HEK293 (cell line): ENCODE measurements at regions not wholly inside any gene's neighbourhood (a gene's known extent, or its start where the extent isn't known, plus 50 kb on each side); places are given as distances from the start of the nearest gene placed in this dataset.

ENCODE experiments used
- CTCF ChIA-PET: fragments of 350-600 bp; formaldehyde crosslinking; extraction: SDS; loops from one replicate; lab custom pipeline; 2021; ENCODE audit warnings: antibody characterized with exemption; lab: Yijun Ruan, JAX
- POLR2A ChIA-PET: fragments of 300-600 bp; formaldehyde crosslinking; extraction: SDS; loops from one replicate; lab custom pipeline; 2020; ENCODE audit warnings: antibody characterized with exemption, inconsistent platforms; lab: Yijun Ruan, JAX
- H3K27ac ChIP-seq: fragments of 200-500 bp; sonication (Bioruptor generic); 2 replicates; pipeline ENCODE4 v1.5.1; 2014; ENCODE audit warnings: low read depth, low read length, control low read depth, inconsistent platforms; ENCODE audit errors: extremely low read depth
- H3K36me3 ChIP-seq, 2 experiments: fragments of 200-500 bp in 1 of 2; sonication (Bioruptor generic) in 1 of 2; 1 replicate in 1 of 2; 2 replicates in 1 of 2; pipeline ENCODE4 v1.5.1; 2014 to 2017; ENCODE audit warnings: inconsistent platforms in 2 of 2, low read length in 2 of 2; ENCODE audit not compliant: control insufficient read depth in 2 of 2, insufficient read depth in 1 of 2
- H3K4me1 ChIP-seq: fragments of 200-500 bp; sonication (Bioruptor generic); 2 replicates; pipeline ENCODE4 v1.5.1; 2014; ENCODE audit warnings: mild to moderate bottlenecking, low read length, inconsistent platforms; ENCODE audit not compliant: control insufficient read depth, insufficient read depth
- H3K4me3 ChIP-seq: 2 replicates; pipeline ENCODE4 v1.5.1; 2011; ENCODE audit warnings: low read depth, mild to moderate bottlenecking, control low read depth, low read length, moderate library complexity
- H3K9me3 ChIP-seq: fragments of 200-500 bp; sonication (Bioruptor generic); 2 replicates; pipeline ENCODE4 v1.5.1; 2014; ENCODE audit warnings: low read depth, low read length, inconsistent platforms; ENCODE audit not compliant: control insufficient read depth, insufficient read depth
- ATF2 ChIP-seq: fragments of 450-650 bp; formaldehyde crosslinking; IDR thresholded peaks from 2 replicates; pipeline ENCODE4 v1.5.1; 2016; ENCODE audit warnings: missing biosample characterization, missing genetic modification characterization, low read depth
- FEZF1 ChIP-seq: fragments of 450-650 bp; formaldehyde crosslinking; IDR thresholded peaks from 2 replicates; pipeline ENCODE4 v1.5.1; 2016; ENCODE audit warnings: missing biosample characterization, missing genetic modification characterization
- GLI2 ChIP-seq: fragments of 450-650 bp; formaldehyde crosslinking; IDR thresholded peaks from 2 replicates; pipeline ENCODE4; 2017; ENCODE audit warnings: missing biosample characterization, missing genetic modification characterization, low read depth, borderline replicate concordance
- GLIS1 ChIP-seq: fragments of 450-650 bp; formaldehyde crosslinking; IDR thresholded peaks from 2 replicates; pipeline ENCODE4 v1.5.1; 2016; ENCODE audit warnings: missing biosample characterization, missing genetic modification characterization
- ZBTB21 ChIP-seq: fragments of 450-650 bp; formaldehyde crosslinking; IDR thresholded peaks from 2 replicates; pipeline ENCODE4 v1.5.1; 2017; ENCODE audit warnings: missing biosample characterization, missing genetic modification characterization
- ZBTB7A ChIP-seq: fragments of 450-650 bp; formaldehyde crosslinking; IDR thresholded peaks from 2 replicates; pipeline ENCODE4 v1.5.1; 2016; ENCODE audit warnings: low read depth, missing biosample characterization, missing genetic modification characterization
- ZBTB8A ChIP-seq: fragments of 450-650 bp; formaldehyde crosslinking; IDR thresholded peaks from 2 replicates; pipeline ENCODE4 v1.5.1; 2016; ENCODE audit warnings: missing biosample characterization, missing genetic modification characterization
- ZNF146 ChIP-seq: fragments of 450-650 bp; formaldehyde crosslinking; IDR thresholded peaks from 2 replicates; pipeline ENCODE4 v1.5.1; 2016; ENCODE audit warnings: missing biosample characterization, missing genetic modification characterization
- ZNF16 ChIP-seq: fragments of 450-650 bp; formaldehyde crosslinking; IDR thresholded peaks from 2 replicates; pipeline ENCODE4 v1.5.1; 2016; ENCODE audit warnings: low read depth, missing biosample characterization, missing genetic modification characterization
- ZNF274 ChIP-seq, 2 experiments: fragments of 200-500 bp in 1 of 2; fragments of 450-650 bp in 1 of 2; sonication (Bioruptor generic) in 1 of 2; formaldehyde crosslinking in 1 of 2; IDR thresholded peaks; 2 replicates each; pipeline versions ENCODE4 v1.5.1 to v1.6.1; 2014 to 2016; ENCODE audit warnings: borderline replicate concordance in 1 of 2, inconsistent platforms in 1 of 2, low read length in 1 of 2, missing biosample characterization in 1 of 2, missing genetic modification characterization in 1 of 2
- ZNF280D ChIP-seq: fragments of 450-650 bp; formaldehyde crosslinking; IDR thresholded peaks from 2 replicates; pipeline ENCODE4 v1.5.1; 2016; ENCODE audit warnings: missing biosample characterization, missing genetic modification characterization
- ZNF302 ChIP-seq: fragments of 450-650 bp; formaldehyde crosslinking; IDR thresholded peaks from 2 replicates; pipeline ENCODE4 v1.5.1; 2016; ENCODE audit warnings: missing biosample characterization, missing genetic modification characterization, low read depth
- ZNF404 ChIP-seq: fragments of 450-650 bp; formaldehyde crosslinking; IDR thresholded peaks from 2 replicates; pipeline ENCODE4 v1.5.1; 2017; ENCODE audit warnings: missing biosample characterization, missing genetic modification characterization
- ZNF488 ChIP-seq: fragments of 450-650 bp; formaldehyde crosslinking; IDR thresholded peaks from 2 replicates; pipeline ENCODE4 v1.5.1; 2016; ENCODE audit warnings: missing biosample characterization, missing genetic modification characterization
- ZNF529 ChIP-seq: fragments of 450-650 bp; formaldehyde crosslinking; IDR thresholded peaks from 2 replicates; pipeline ENCODE4 v1.5.1; 2017; ENCODE audit warnings: missing genetic modification characterization, missing biosample characterization; ENCODE audit not compliant: insufficient replicate concordance
- ZNF561 ChIP-seq: fragments of 450-650 bp; IDR thresholded peaks from 2 replicates; pipeline ENCODE4 v1.5.1; 2018; ENCODE audit warnings: missing biosample characterization, missing genetic modification characterization, borderline replicate concordance
- ZNF571 ChIP-seq: fragments of 450-650 bp; formaldehyde crosslinking; IDR thresholded peaks from 2 replicates; pipeline ENCODE4 v1.5.0; 2017; ENCODE audit warnings: missing biosample characterization, missing genetic modification characterization
- ZNF677 ChIP-seq: fragments of 450-650 bp; IDR thresholded peaks from 2 replicates; pipeline ENCODE4 v1.5.0; 2018; ENCODE audit warnings: missing biosample characterization, mild to moderate bottlenecking, missing genetic modification characterization, moderate library complexity
- ZNF768 ChIP-seq: fragments of 450-650 bp; formaldehyde crosslinking; IDR thresholded peaks from 2 replicates; pipeline ENCODE4 v1.5.1; 2018; ENCODE audit warnings: missing biosample characterization, mild to moderate bottlenecking, missing genetic modification characterization
- ZSCAN18 ChIP-seq: fragments of 450-650 bp; formaldehyde crosslinking; IDR thresholded peaks from 2 replicates; pipeline ENCODE4 v1.5.1; 2016; ENCODE audit warnings: missing biosample characterization, missing genetic modification characterization

- TF ChIP-seq ZNF677 (tag by site-specific recombination) = no peak
- TF ChIP-seq ZSCAN18 (tag by site-specific recombination) = no peak
- no peak for TF ChIP-seq ZNF529 (tag by site-specific recombination)
- TF ChIP-seq ZNF274 (IDR thresholded peaks at IDR 0.05; ENCODE audit: low read length) = no peak
- TF ChIP-seq ZNF274 (tag by site-specific recombination; IDR thresholded peaks at IDR 0.05; ENCODE audit: borderline replicate concordance) = no peak
- no peak for TF ChIP-seq ZNF404 (tag by site-specific recombination)
- TF ChIP-seq ZNF280D (tag by site-specific recombination) = no peak
- Histone ChIP-seq H3K36me3 (no peaks in the 10 kb centered on the region), H3K4me1 (no peaks in the 10 kb centered on the region), H3K4me3 (no peak overlapping the region), H3K9me3 (no peaks in the 10 kb centered on the region), H3K27ac (no peak overlapping the region)
- CTCF ChIA-PET = no interaction called here
- POLR2A ChIA-PET = no interaction called here
Observed at GRCh38 chr4:26075583-26075982, 161.6 kb downstream of the SMIM20 start.

GRCh38 chr4:26076000-26076587 is 162.1 kb downstream of the SMIM20 start:
- Histone ChIP-seq H3K4me3 (no peak overlapping the region), H3K4me1 (no peaks in the 10 kb centered on the region), H3K36me3 (no peaks in the 10 kb centered on the region), H3K27ac (no peak overlapping the region), H3K9me3 (no peaks in the 10 kb centered on the region)
- ChIA-PET CTCF (no interaction called here), POLR2A (no interaction called here)
- TF ChIP-seq ZNF561 (tag by site-specific recombination) = no peak
- TF ChIP-seq ZBTB8A (tag by site-specific recombination) = no peak
- TF ChIP-seq GLI2 (tag by site-specific recombination) = no peak
- no peak for TF ChIP-seq ZNF302
- TF ChIP-seq ZNF488 (tag by site-specific recombination) = no peak
- TF ChIP-seq ATF2 (tag by site-specific recombination) = no peak
- TF ChIP-seq ZNF404 (tag by site-specific recombination) = no peak
- no peak for TF ChIP-seq GLIS1 (tag by site-specific recombination)
- no peak for TF ChIP-seq ZNF146
- TF ChIP-seq FEZF1 (tag by site-specific recombination) = no peak
- TF ChIP-seq ZBTB7A = no peak
- TF ChIP-seq ZBTB21 = no peak
- TF ChIP-seq ZNF16 (tag by site-specific recombination) = no peak
- TF ChIP-seq ZNF571 (tag by site-specific recombination) = no peak
- no peak for TF ChIP-seq ZNF768 (tag by site-specific recombination)
